ENCODE measurements at regions not wholly inside any gene's neighbourhood (a gene's known extent, or its start where the extent isn't known, plus 50 kb on each side); places are given as distances from the start of the nearest gene placed in this dataset.

DNA sequence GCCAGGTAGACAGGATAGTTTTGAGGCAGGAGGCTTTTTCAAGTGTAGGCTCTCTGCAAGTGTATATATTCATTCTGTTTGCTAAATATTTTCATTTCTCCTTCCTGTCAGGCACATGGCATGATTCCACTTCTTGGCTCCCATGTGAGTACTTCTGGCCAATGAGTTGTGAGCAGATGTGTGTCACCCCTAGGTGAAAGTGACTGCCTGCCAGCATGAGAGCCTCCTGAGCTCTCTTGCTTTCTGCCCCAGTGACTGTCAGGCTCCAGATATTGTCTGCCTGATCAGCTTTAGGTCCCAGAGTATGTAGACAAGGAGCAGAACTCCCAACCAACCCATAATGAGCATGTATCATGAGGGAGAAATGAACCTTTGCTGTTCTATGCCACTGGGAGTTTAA is 257.6 kb upstream of the NPY start:
- H3K4me3 Mint-ChIP-seq (ENCODE audit: unreplicated experiment), result no peak overlapping the region
- no peak for DNase-seq (ENCODE audit: extremely low spot score, unreplicated experiment)
- no peak overlapping the region for H3K27ac Mint-ChIP-seq (ENCODE audit: unreplicated experiment)
- TF ChIP-seq, protein P1, sequence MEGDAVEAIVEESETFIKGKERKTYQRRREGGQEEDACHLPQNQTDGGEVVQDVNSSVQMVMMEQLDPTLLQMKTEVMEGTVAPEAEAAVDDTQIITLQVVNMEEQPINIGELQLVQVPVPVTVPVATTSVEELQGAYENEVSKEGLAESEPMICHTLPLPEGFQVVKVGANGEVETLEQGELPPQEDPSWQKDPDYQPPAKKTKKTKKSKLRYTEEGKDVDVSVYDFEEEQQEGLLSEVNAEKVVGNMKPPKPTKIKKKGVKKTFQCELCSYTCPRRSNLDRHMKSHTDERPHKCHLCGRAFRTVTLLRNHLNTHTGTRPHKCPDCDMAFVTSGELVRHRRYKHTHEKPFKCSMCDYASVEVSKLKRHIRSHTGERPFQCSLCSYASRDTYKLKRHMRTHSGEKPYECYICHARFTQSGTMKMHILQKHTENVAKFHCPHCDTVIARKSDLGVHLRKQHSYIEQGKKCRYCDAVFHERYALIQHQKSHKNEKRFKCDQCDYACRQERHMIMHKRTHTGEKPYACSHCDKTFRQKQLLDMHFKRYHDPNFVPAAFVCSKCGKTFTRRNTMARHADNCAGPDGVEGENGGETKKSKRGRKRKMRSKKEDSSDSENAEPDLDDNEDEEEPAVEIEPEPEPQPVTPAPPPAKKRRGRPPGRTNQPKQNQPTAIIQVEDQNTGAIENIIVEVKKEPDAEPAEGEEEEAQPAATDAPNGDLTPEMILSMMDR (IDR thresholded peaks at IDR 0.05), result no peak
- no peaks in the 10 kb centered on the region for H3K9me3 Mint-ChIP-seq (ENCODE audit: unreplicated experiment)
- H3K27me3 Mint-ChIP-seq (ENCODE audit: unreplicated experiment), result no peaks in the 10 kb centered on the region
- H3K36me3 Mint-ChIP-seq (ENCODE audit: unreplicated experiment), result no peaks in the 10 kb centered on the region
- peaks cover 15% of the 10 kb centered on the region for H3K4me1 Mint-ChIP-seq (ENCODE audit: unreplicated experiment)

DNA sequence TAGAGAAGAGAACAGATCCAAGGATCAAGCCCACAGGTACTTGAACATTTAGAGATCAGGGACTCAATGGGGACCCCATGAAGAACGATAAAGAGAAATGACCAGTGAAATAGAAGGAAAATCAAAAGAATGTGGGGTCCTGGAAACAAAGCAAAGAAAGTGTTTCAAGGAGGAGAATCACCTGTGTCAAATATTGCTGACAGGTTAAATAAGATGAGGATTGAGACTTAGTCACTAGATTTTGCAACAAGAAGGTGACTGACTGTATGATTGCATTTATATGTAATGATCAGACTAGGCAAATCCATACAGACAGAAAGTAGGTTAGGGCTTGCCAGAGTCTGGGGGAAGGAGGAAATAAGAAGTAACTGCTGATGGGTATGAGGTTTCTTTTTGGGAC is 254.9 kb upstream of the NPY start:
- no peak overlapping the region for H3K4me3 Mint-ChIP-seq (ENCODE audit: unreplicated experiment)
- peaks cover 15% of the 10 kb centered on the region for H3K4me1 Mint-ChIP-seq (ENCODE audit: unreplicated experiment)
- no peaks in the 10 kb centered on the region for H3K36me3 Mint-ChIP-seq (ENCODE audit: unreplicated experiment)
- no peaks in the 10 kb centered on the region for H3K9me3 Mint-ChIP-seq (ENCODE audit: unreplicated experiment)
- no peak for DNase-seq (ENCODE audit: extremely low spot score, unreplicated experiment)
- H3K27me3 Mint-ChIP-seq (ENCODE audit: unreplicated experiment), result no peaks in the 10 kb centered on the region
- H3K27ac Mint-ChIP-seq (ENCODE audit: unreplicated experiment), result no peak overlapping the region
- TF ChIP-seq, protein P1 (IDR thresholded peaks at IDR 0.05), result no peak

DNA sequence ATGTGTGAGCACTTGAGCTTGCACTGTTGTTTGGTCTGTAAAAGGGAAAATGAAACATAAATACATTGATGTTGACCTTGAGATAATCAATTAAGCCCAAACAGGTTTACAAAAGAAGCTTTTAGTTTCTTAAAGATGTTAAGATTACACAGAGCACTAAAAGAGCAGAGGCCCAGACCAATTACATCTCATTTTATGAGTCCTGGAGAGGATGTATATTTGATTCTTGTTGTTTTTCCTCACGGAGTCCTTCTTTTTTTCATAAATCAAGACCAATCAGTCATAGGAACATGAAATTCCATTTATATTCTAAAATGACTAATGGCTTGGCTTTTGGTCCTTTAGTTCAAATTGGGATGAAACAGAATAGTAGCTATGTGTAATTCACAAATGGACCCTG is 249.7 kb upstream of the NPY start:
- no peak for DNase-seq (ENCODE audit: extremely low spot score, unreplicated experiment)
- TF ChIP-seq, protein P1 (IDR thresholded peaks at IDR 0.05), result no peak
- no peaks in the 10 kb centered on the region for H3K36me3 Mint-ChIP-seq (ENCODE audit: unreplicated experiment)
- no peak overlapping the region for H3K27ac Mint-ChIP-seq (ENCODE audit: unreplicated experiment)
- H3K4me3 Mint-ChIP-seq (ENCODE audit: unreplicated experiment), result no peak overlapping the region
- peaks cover 4% of the 10 kb centered on the region for H3K4me1 Mint-ChIP-seq (ENCODE audit: unreplicated experiment)
- no peaks in the 10 kb centered on the region for H3K27me3 Mint-ChIP-seq (ENCODE audit: unreplicated experiment)
- H3K9me3 Mint-ChIP-seq (ENCODE audit: unreplicated experiment), result no peaks in the 10 kb centered on the region

DNA sequence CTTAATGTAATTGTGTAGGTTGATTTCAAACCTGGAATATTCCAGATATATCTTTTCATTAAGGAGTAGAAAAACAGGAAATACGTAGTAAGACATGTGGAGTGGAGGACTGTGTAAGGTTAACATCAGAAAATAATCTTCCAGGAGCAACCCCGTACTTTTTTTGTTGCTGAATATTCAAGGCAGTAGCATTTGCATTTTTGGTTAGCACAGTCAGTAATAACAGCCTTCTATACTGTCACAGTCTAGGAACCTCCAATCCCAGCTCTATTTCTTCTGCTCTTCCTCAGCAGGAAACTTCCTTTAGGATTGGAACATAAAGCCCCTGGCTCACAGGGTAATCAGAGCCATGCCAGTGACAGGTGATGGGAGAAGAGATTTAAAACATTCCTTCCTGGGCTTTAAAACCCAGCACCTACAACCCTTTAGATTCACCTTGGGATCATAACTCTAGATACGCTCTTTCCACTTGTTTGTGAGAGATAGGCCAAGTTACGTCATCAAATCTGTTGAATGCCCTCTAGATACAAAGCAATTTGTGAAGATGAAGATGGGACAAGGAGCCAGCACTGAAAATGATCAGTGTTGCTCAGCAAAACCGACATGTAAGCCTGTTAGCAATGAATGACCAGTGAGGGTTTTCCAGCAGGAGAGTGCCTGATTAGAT is 248.5 kb upstream of the NPY start:
- H3K4me3 Mint-ChIP-seq (ENCODE audit: unreplicated experiment), result no peak overlapping the region
- DNase-seq (ENCODE audit: extremely low spot score, unreplicated experiment), result no peak
- no peaks in the 10 kb centered on the region for H3K9me3 Mint-ChIP-seq (ENCODE audit: unreplicated experiment)
- peaks cover 4% of the 10 kb centered on the region for H3K4me1 Mint-ChIP-seq (ENCODE audit: unreplicated experiment)
- H3K36me3 Mint-ChIP-seq (ENCODE audit: unreplicated experiment), result no peaks in the 10 kb centered on the region
- TF ChIP-seq, protein P1 (IDR thresholded peaks at IDR 0.05), result no peak
- H3K27ac Mint-ChIP-seq (ENCODE audit: unreplicated experiment), result no peak overlapping the region
- no peaks in the 10 kb centered on the region for H3K27me3 Mint-ChIP-seq (ENCODE audit: unreplicated experiment)

DNA sequence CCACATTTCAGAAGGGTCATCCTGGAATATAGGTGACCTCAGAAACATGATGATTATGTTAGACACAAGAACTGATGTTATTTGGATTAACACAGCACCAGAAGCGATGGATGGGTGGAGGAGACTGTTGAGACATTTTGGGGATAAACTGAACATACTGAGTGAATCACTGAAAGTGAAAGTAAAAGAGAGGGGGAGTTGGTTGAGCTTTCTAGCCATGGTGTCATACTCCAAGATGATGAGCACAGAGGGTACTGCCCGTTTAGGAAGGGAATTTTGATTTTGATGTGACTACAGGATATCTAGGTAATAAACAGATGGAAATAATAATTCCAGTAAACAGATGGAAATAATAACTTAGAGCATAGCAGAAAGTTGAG is 248.0 kb upstream of the NPY start:
- no peak overlapping the region for H3K27ac Mint-ChIP-seq (ENCODE audit: unreplicated experiment)
- TF ChIP-seq, protein P1 (IDR thresholded peaks at IDR 0.05), result no peak
- DNase-seq (ENCODE audit: extremely low spot score, unreplicated experiment), result no peak
- H3K4me1 Mint-ChIP-seq (ENCODE audit: unreplicated experiment), result peaks cover 4% of the 10 kb centered on the region
- no peaks in the 10 kb centered on the region for H3K9me3 Mint-ChIP-seq (ENCODE audit: unreplicated experiment)
- no peak overlapping the region for H3K4me3 Mint-ChIP-seq (ENCODE audit: unreplicated experiment)
- H3K27me3 Mint-ChIP-seq (ENCODE audit: unreplicated experiment), result no peaks in the 10 kb centered on the region
- H3K36me3 Mint-ChIP-seq (ENCODE audit: unreplicated experiment), result no peaks in the 10 kb centered on the region

Data from osteocyte (in vitro differentiated cells).